ENCODE measurements at regions not wholly inside any gene's neighbourhood (a gene's known extent, or its start where the extent isn't known, plus 50 kb on each side); places are given as distances from the start of the nearest gene placed in this dataset.

- no peak for TF ChIP-seq E2F4 (CRISPR knock-in tag; IDR thresholded peaks at IDR 0.05; ENCODE audit: low read depth)
- no peak for TF ChIP-seq SMARCA4 (IDR thresholded peaks at IDR 0.05)
- TF ChIP-seq ARID1B (IDR thresholded peaks at IDR 0.05) = no peak
- no peak for TF ChIP-seq PKNOX1 (IDR thresholded peaks at IDR 0.05)
- no peak for TF ChIP-seq HNRNPK (IDR thresholded peaks at IDR 0.05; ENCODE audit: low read depth, low read length, poor library complexity, severe bottlenecking)
- TF ChIP-seq HDAC3 (IDR thresholded peaks at IDR 0.05; ENCODE audit: borderline replicate concordance, partially characterized antibody) = no peak
- no peak for TF ChIP-seq BRD9 (IDR thresholded peaks at IDR 0.05; ENCODE audit: low read depth, partially characterized antibody)
Measured at GRCh38 chr10:129207297-129207696, 259.7 kb upstream of the MGMT start (continued).

- Histone ChIP-seq H3K4me3 (no peak overlapping the region), H3K4me2 (ENCODE audit: insufficient read depth, low read length) (no peak overlapping the region), H3K9me1 (ENCODE audit: control insufficient read depth, insufficient read depth, low read length) (no peaks in the 10 kb centered on the region), H2AFZ (ENCODE audit: low read depth, low read length) (no peak overlapping the region), H3K9ac (ENCODE audit: insufficient read depth in 1 of 2, low read depth in 2 of 2, low read length in 2 of 2) (no peak overlapping the region), H3K79me2 (ENCODE audit: control insufficient read depth, insufficient read depth, low read length) (no peaks in the 10 kb centered on the region), H3K27me3 (ENCODE audit: control insufficient read depth in 2 of 2, insufficient read depth in 2 of 2, low read length in 2 of 2) (no peaks in the 10 kb centered on the region), H3K27ac (ENCODE audit: extremely low read depth, low read depth, low read length) (no peak overlapping the region), H3K9me3 (replicated peaks; ENCODE audit: control insufficient read depth, insufficient read depth, low read depth, low read length) (no peaks in the 10 kb centered on the region), H4K20me1 (replicated peaks; ENCODE audit: control insufficient read depth, insufficient read depth, low read length) (no peaks in the 10 kb centered on the region), H3K4me1 (replicated peaks in 1 of 2; ENCODE audit: control insufficient read depth in 2 of 2, insufficient read depth in 2 of 2, low read length in 2 of 2) (no peaks in the 10 kb centered on the region), H3K36me3 (ENCODE audit: control insufficient read depth, insufficient read depth, low read length) (no peaks in the 10 kb centered on the region)
- CTCF ChIA-PET (ENCODE audit: low intra/inter-chr PET ratio) = no interaction called here
- BruUV-seq (replicated peaks) = no TSS peak
- FAIRE-seq (no peak), ATAC-seq (no peak), DNase-seq (ENCODE audit: extremely low read depth in 1 of 4, low spot score in 3 of 4) (peak in 1 of 4 experiments; percentile 1)
- in situ Hi-C loops (cut with MboI) (no loop called here), intact Hi-C loops (cut with micrococcal nuclease) (no loop called here)
- POLR2A ChIA-PET = no interaction called here
- 0 out of 2 replicates have a peak, but pooled peaks have one; percentile 20 for TF ChIP-seq CBFA2T3 (IDR thresholded peaks at IDR 0.05)
- TF ChIP-seq KLF10 (CRISPR knock-in tag; IDR thresholded peaks at IDR 0.05) = no peak
- 0% methylated on average over 5 of the region's 5 CpGs for WGBS (ENCODE audit: insufficient coverage, low coverage, missing lambda C conversion rate)
Measured at GRCh38 chr10:129210876-129211275, 256.2 kb upstream of the MGMT start.

Measured in K562 (cell line).